Body of pancreas (tissue), 4 donors: ENCODE measurements at regions not wholly inside any gene's neighbourhood (a gene's known extent, or its start where the extent isn't known, plus 50 kb on each side); places are given as distances from the start of the nearest gene placed in this dataset.
A peak's percentile ranks its signal among the peaks of the same experiment; 100 is the strongest.

Experiments
- ATAC-seq: fragments of 150-250 bp; one replicate; pipeline ENCODE4 v1.9.1; 2016
- DNase-seq, 4 donors: peaks; one replicate each; pipeline ENCODE4 v3.0.0-alpha.2; 2019
- H3K27ac ChIP-seq, 4 donors: fragments of 200-600 bp; sonication (generic); 1 replicate in 3 of 4; 2 replicates in 1 of 4; pipeline versions ENCODE4 v1.5.1 to v1.6.1; 2016 to 2019; ENCODE audit warnings: mild to moderate bottlenecking in 1 of 4, mixed read lengths in 1 of 4, moderate library complexity in 1 of 4
- H3K27me3 ChIP-seq, 2 donors: fragments of 200-600 bp; sonication (generic); one replicate each; pipeline ENCODE4 v1.6.0; 2016; ENCODE audit warnings: mild to moderate bottlenecking in 1 of 2
- H3K36me3 ChIP-seq, 2 donors: fragments of 200-600 bp; sonication (generic); replicated peaks in 1 of 2; 2 replicates each; pipeline ENCODE4 v1.5.1; 2016; ENCODE audit warnings: low read depth in 2 of 2; ENCODE audit not compliant: insufficient read depth in 1 of 2
- H3K4me1 ChIP-seq: fragments of 200-600 bp; sonication (generic); one replicate; pipeline ENCODE4 v1.6.0; 2016
- H3K4me3 ChIP-seq, 2 donors: fragments of 200-600 bp; sonication (generic); 1 replicate in 1 of 2; 2 replicates in 1 of 2; pipeline ENCODE4 v1.5.1; 2016 to 2019
- H3K9me3 ChIP-seq, 3 donors: fragments of 200-600 bp; sonication (generic); 1 replicate in 2 of 3; 2 replicates in 1 of 3; pipeline ENCODE4 v1.5.1; 2016
- CTCF ChIP-seq, 7 experiments: fragments of 450-650 bp in 4 of 7; fragments of 200-600 bp in 3 of 7; sonication (generic) in 3 of 7; IDR thresholded peaks; one replicate each; pipeline ENCODE4 v1.5.1; 2016 to 2019; ENCODE audit warnings: antibody characterized with exemption in 7 of 7
- POLR2A ChIP-seq, 3 donors: fragments of 450-650 bp; IDR thresholded peaks; one replicate each; pipeline ENCODE4 v1.6.1; 2016; ENCODE audit warnings: antibody characterized with exemption in 3 of 3, mild to moderate bottlenecking in 2 of 3
- WGBS, 2 donors: methylation state at CpG; one replicate each; pipeline ENCODE4 v1.1.5; 2017; 5-methylcytosine and 5-hydroxymethylcytosine counted together
- intact Hi-C: fragments of 100-400 bp; cut with DNase I; formaldehyde crosslinking; loops from one replicate; pipeline ENCODE4 v1.15.1; 2023

GRCh38 chr14:101219896-101220703 is 316.6 kb upstream of the RTL1 start:
- no peaks in the 10 kb centered on the region for H3K27me3 ChIP-seq
- no peaks in the 10 kb centered on the region for H3K9me3 ChIP-seq
- H3K4me1 ChIP-seq: no peaks in the 10 kb centered on the region
- ATAC-seq (no peak), DNase-seq (peak in 1 of 4 donors; percentile 10)
- no peaks in the 10 kb centered on the region for H3K36me3 ChIP-seq
- 67 to 74% methylated on average over 12 of the region's 12 CpGs for WGBS, 2 donors
- no peak for TF ChIP-seq CTCF (IDR thresholded peaks at IDR 0.05)
- TF ChIP-seq POLR2A (IDR thresholded peaks at IDR 0.05): no peak
- intact Hi-C loops: no loop called here
- H3K4me3 ChIP-seq: no peak overlapping the region
- H3K27ac ChIP-seq: no peak overlapping the region

GRCh38 chr14:101220921-101221510 is 317.5 kb upstream of the RTL1 start:
- Histone ChIP-seq H3K27ac (no peak overlapping the region), H3K4me3 (no peak overlapping the region), H3K9me3 (no peaks in the 10 kb centered on the region), H3K4me1 (no peaks in the 10 kb centered on the region), H3K36me3 (no peaks in the 10 kb centered on the region), H3K27me3 (no peaks in the 10 kb centered on the region)
- intact Hi-C loops: no loop called here
- TF ChIP-seq POLR2A (IDR thresholded peaks at IDR 0.05) (no peak), CTCF (IDR thresholded peaks at IDR 0.05) (no peak)
- DNase-seq (peak in 1 of 4 donors; percentile 5), ATAC-seq (no peak)
- 72 to 85% methylated on average over 12 to 16 of the region's 16 CpGs for WGBS, 2 donors

GRCh38 chr14:101221549-101222160 is 318.1 kb upstream of the RTL1 start:
- 88 to 90% methylated on average over 7 to 10 of the region's 10 CpGs for WGBS, 2 donors
- DNase-seq (no peak), ATAC-seq (no peak)
- H3K9me3 ChIP-seq: no peaks in the 10 kb centered on the region
- TF ChIP-seq CTCF (IDR thresholded peaks at IDR 0.05) (no peak), POLR2A (IDR thresholded peaks at IDR 0.05) (no peak)
- H3K27ac ChIP-seq: no peak overlapping the region
- intact Hi-C loops: no loop called here
- H3K4me1 ChIP-seq: no peaks in the 10 kb centered on the region
- no peaks in the 10 kb centered on the region for H3K36me3 ChIP-seq
- no peaks in the 10 kb centered on the region for H3K27me3 ChIP-seq
- no peak overlapping the region for H3K4me3 ChIP-seq

- Histone ChIP-seq H3K36me3 (no peaks in the 10 kb centered on the region), H3K4me1 (no peaks in the 10 kb centered on the region), H3K27ac (no peak overlapping the region), H3K4me3 (no peak overlapping the region), H3K27me3 (no peaks in the 10 kb centered on the region), H3K9me3 (no peaks in the 10 kb centered on the region)
- DNase-seq (peak in 1 of 4 donors; percentile 5), ATAC-seq (no peak)
- intact Hi-C loops: no loop called here
- WGBS, 2 donors: 79 to 86% methylated on average over 10 to 11 of the region's 11 CpGs
- no peak for TF ChIP-seq CTCF (IDR thresholded peaks at IDR 0.05)
- no peak for TF ChIP-seq POLR2A (IDR thresholded peaks at IDR 0.05)
These were observed 319.0 kb upstream of the RTL1 start for GRCh38 chr14:101222362-101223070.
